ENCODE measurements at regions not wholly inside any gene's neighbourhood (a gene's known extent, or its start where the extent isn't known, plus 50 kb on each side); places are given as distances from the start of the nearest gene placed in this dataset.

DNA sequence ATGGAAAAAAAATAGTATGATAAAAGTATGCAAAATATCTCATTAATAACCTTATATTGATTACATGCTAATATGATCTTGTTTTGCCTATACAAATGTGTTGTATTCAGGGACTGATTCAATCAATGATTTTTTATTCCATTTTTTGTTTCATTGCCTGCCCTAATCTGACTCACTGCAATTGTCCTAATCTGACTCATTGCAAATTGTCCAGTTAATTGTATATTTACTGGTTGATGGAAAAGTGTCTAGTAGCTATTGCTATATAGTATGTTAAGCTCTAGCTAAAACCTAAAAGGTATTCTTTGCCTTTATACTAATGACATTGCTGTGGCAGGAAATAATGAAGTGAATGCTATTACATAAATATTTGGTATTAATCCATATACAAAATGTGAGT is 728.9 kb upstream of the ZP4 start:
- TF ChIP-seq, protein P1, sequence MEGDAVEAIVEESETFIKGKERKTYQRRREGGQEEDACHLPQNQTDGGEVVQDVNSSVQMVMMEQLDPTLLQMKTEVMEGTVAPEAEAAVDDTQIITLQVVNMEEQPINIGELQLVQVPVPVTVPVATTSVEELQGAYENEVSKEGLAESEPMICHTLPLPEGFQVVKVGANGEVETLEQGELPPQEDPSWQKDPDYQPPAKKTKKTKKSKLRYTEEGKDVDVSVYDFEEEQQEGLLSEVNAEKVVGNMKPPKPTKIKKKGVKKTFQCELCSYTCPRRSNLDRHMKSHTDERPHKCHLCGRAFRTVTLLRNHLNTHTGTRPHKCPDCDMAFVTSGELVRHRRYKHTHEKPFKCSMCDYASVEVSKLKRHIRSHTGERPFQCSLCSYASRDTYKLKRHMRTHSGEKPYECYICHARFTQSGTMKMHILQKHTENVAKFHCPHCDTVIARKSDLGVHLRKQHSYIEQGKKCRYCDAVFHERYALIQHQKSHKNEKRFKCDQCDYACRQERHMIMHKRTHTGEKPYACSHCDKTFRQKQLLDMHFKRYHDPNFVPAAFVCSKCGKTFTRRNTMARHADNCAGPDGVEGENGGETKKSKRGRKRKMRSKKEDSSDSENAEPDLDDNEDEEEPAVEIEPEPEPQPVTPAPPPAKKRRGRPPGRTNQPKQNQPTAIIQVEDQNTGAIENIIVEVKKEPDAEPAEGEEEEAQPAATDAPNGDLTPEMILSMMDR (IDR thresholded peaks at IDR 0.05) = no peak
- TF ChIP-seq ZFX (IDR thresholded peaks at IDR 0.05; ENCODE audit: borderline replicate concordance) = no peak

All from 22Rv1 (cell line).